Upper lobe of left lung (tissue), 6 donors: ENCODE measurements at regions not wholly inside any gene's neighbourhood (a gene's known extent, or its start where the extent isn't known, plus 50 kb on each side); places are given as distances from the start of the nearest gene placed in this dataset.
"Not testable (repeated sequence)": the region's sequence is repeated elsewhere in the genome, so short reads cannot be mapped to it uniquely, and the experiment has no call there.

ENCODE experiments used
- ATAC-seq, 2 donors: fragments of 200-7000 bp; cut with Tn5 transposase; one replicate each; pipeline ENCODE4 v1.9.1; 2022; ENCODE audit warnings: mild to moderate bottlenecking in 2 of 2, moderate library complexity in 2 of 2; ENCODE audit not compliant: low FRiP score in 2 of 2
- DNase-seq, 2 donors: peaks; one replicate each; pipeline ENCODE4 v3.0.0-alpha.2; 2019 to 2020
- H3K27ac ChIP-seq, 4 donors: fragments of 200-600 bp; sonication (generic); one replicate each; pipeline ENCODE4 v1.5.1; 2016 to 2019
- H3K27me3 ChIP-seq, 4 donors: fragments of 200-600 bp; sonication (generic); one replicate each; pipeline ENCODE4 v1.5.1; 2017 to 2019
- H3K36me3 ChIP-seq, 4 donors: fragments of 200-600 bp; sonication (generic); one replicate each; pipeline ENCODE4 v1.5.1; 2016 to 2019
- H3K4me1 ChIP-seq, 4 donors: fragments of 200-600 bp; sonication (generic); one replicate each; pipeline ENCODE4 v1.5.1; 2018 to 2019
- H3K4me3 ChIP-seq, 4 donors: fragments of 200-600 bp; sonication (generic); one replicate each; pipeline ENCODE4 v1.5.1; 2017 to 2019; ENCODE audit warnings: mild to moderate bottlenecking in 2 of 4, moderate library complexity in 1 of 4
- H3K9me3 ChIP-seq, 4 donors: fragments of 200-600 bp; sonication (generic); one replicate each; pipeline ENCODE4 v1.5.1; 2018 to 2019
- EP300 ChIP-seq, 4 donors: sonication (generic); formaldehyde crosslinking; IDR thresholded peaks; one replicate each; pipeline ENCODE4 v1.5.1; 2017; ENCODE audit warnings: antibody characterized with exemption in 4 of 4, control low read depth in 2 of 4
- POLR2A ChIP-seq, 4 donors: fragments of 450-650 bp; IDR thresholded peaks; one replicate each; pipeline ENCODE4 v1.5.1; 2016 to 2017; ENCODE audit warnings: antibody characterized with exemption in 4 of 4, mild to moderate bottlenecking in 2 of 4
- POLR2AphosphoS5 ChIP-seq, 2 donors: sonication (generic); formaldehyde crosslinking; IDR thresholded peaks; one replicate each; pipeline ENCODE4 v1.5.1; 2017; ENCODE audit warnings: antibody characterized with exemption in 2 of 2
- WGBS, 2 donors: methylation state at CpG; one replicate each; pipeline ENCODE4 v1.1.5; 2017 to 2018; 5-methylcytosine and 5-hydroxymethylcytosine counted together
- TF ChIP-seq, protein P1 (sequence below), 6 experiments: fragments of 450-650 bp in 4 of 6; fragments of 200-600 bp in 2 of 6; sonication (generic) in 2 of 6; IDR thresholded peaks; one replicate each; pipeline ENCODE4 v1.5.1; 2016 to 2019; ENCODE audit warnings: antibody characterized with exemption in 6 of 6
- donor health status: DM: no; HTN: no; CAD: no; lungs with moderate emphysema.
- donor health status: DM: no; HTN: yes; CAD: no; lungs with severe emphysema.

DNA sequence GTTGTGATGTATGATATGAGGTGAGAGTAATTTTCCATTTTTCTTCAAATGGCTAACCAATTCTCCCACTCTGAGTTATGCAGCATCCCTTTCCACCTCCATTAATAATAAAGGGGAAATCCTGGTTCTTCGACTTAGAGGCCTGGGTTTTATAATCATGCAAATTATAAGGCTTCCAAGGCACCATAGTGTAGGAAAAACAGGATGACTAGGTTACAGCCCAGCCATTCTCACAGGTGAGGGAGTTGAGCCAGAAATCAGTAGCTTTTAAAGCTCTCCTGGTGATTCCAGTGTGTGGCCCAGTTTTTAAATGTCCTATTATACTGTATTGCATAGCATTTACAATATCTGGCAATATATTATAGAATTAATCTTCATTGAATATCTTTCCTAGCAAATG lies 203.1 kb downstream of the ARHGEF9 start:
- no peak overlapping the region for H3K4me3 ChIP-seq
- H3K9me3 ChIP-seq = no peaks in the 10 kb centered on the region
- H3K27me3 ChIP-seq = no peaks in the 10 kb centered on the region
- H3K4me1 ChIP-seq = no peaks in the 10 kb centered on the region
- H3K27ac ChIP-seq = no peak overlapping the region
- WGBS, 2 donors = 28 to 50% methylated on average over 1 of the region's 1 CpG
- TF ChIP-seq EP300 (IDR thresholded peaks at IDR 0.05) = no peak
- TF ChIP-seq POLR2AphosphoS5 (IDR thresholded peaks at IDR 0.05) = no peak
- TF ChIP-seq POLR2A (IDR thresholded peaks at IDR 0.05) = no peak
- TF ChIP-seq, protein P1, sequence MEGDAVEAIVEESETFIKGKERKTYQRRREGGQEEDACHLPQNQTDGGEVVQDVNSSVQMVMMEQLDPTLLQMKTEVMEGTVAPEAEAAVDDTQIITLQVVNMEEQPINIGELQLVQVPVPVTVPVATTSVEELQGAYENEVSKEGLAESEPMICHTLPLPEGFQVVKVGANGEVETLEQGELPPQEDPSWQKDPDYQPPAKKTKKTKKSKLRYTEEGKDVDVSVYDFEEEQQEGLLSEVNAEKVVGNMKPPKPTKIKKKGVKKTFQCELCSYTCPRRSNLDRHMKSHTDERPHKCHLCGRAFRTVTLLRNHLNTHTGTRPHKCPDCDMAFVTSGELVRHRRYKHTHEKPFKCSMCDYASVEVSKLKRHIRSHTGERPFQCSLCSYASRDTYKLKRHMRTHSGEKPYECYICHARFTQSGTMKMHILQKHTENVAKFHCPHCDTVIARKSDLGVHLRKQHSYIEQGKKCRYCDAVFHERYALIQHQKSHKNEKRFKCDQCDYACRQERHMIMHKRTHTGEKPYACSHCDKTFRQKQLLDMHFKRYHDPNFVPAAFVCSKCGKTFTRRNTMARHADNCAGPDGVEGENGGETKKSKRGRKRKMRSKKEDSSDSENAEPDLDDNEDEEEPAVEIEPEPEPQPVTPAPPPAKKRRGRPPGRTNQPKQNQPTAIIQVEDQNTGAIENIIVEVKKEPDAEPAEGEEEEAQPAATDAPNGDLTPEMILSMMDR (IDR thresholded peaks at IDR 0.05) = no peak
- DNase-seq (no peak), ATAC-seq (no peak)
- no peaks in the 10 kb centered on the region for H3K36me3 ChIP-seq

DNA sequence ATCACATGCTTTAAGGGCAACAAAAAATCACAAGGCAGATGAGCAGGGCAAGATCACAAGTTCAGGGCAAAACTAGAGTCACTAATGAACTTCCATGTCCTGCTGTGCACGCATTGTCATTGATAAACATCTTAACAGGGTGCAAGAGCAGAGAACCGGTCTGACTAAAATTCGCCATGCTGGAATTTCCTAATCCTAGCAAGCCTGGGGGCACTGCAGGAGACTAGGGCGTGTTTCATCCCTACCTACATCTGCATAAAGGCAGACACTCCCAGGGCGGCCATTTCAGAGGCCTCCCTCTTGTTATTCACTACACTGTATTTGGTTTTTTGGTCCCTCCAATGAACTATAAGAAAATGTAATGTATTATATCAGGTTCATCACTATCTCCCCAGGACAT lies 203.6 kb downstream of the ARHGEF9 start:
- 51 to 95% methylated on average over 2 to 5 of the region's 5 CpGs for WGBS, 2 donors
- no peak overlapping the region for H3K4me3 ChIP-seq
- no peaks in the 10 kb centered on the region for H3K9me3 ChIP-seq
- H3K27me3 ChIP-seq = no peaks in the 10 kb centered on the region
- no peak for TF ChIP-seq EP300 (IDR thresholded peaks at IDR 0.05)
- no peak for TF ChIP-seq POLR2AphosphoS5 (IDR thresholded peaks at IDR 0.05)
- TF ChIP-seq, protein P1 (IDR thresholded peaks at IDR 0.05) = no peak
- TF ChIP-seq POLR2A (IDR thresholded peaks at IDR 0.05) = no peak
- ATAC-seq (no peak), DNase-seq (no peak)
- H3K36me3 ChIP-seq = no peaks in the 10 kb centered on the region
- H3K4me1 ChIP-seq = no peaks in the 10 kb centered on the region
- no peak overlapping the region for H3K27ac ChIP-seq

DNA sequence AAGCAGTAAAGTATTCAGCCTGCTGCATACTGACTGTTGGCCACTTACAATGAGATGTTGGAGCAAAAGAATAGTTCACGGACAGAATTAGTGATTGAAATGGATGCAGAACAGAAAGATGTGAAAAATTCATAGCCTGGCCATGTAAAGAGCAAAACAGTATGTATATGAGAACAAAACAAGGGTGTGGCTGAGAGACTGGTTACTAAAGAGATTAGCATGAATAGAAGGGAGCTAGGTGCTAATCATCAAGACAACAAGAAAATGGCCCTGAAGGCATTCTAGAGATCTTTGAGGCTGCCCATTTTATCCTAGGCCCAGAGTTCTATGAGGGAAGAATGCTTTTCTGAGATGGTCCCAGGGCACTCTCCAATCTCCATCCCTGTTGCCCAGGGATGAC lies 208.5 kb downstream of the ARHGEF9 start:
- Histone ChIP-seq H3K4me1 (no peaks in the 10 kb centered on the region), H3K27me3 (no peaks in the 10 kb centered on the region), H3K4me3 (no peak overlapping the region), H3K27ac (no peak overlapping the region), H3K36me3 (no peaks in the 10 kb centered on the region), H3K9me3 (no peaks in the 10 kb centered on the region)
- DNase-seq = no peak
- no peak for TF ChIP-seq EP300 (IDR thresholded peaks at IDR 0.05)
- no peak for TF ChIP-seq POLR2AphosphoS5 (IDR thresholded peaks at IDR 0.05)
- no peak for TF ChIP-seq POLR2A (IDR thresholded peaks at IDR 0.05)
- TF ChIP-seq, protein P1 (IDR thresholded peaks at IDR 0.05) = no peak
- ATAC-seq = no peak
- WGBS, 2 donors = 65 to 92% methylated on average over 1 of the region's 1 CpG

DNA sequence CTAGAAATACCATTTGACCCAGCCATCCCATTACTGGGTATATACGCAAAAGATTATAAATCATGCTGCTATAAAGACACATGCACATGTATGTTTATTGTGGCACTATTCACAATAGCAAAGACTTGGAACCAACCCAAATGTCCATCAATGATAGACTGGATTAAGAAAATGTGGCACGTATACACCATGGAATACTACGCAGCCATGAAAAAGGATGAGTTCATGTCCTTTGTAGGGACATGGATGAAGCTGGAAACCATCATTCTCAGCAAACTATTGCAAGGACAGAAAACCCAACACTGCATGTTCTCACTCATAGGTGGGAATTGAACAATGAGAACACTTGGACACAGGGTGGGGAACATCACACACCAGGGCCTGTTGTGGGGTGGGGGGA lies 209.3 kb downstream of the ARHGEF9 start:
- WGBS, 2 donors = 83 to 88% methylated on average over 3 of the region's 3 CpGs
- not testable (repeated sequence) for H3K4me1 ChIP-seq, DNase-seq, H3K27ac ChIP-seq, ATAC-seq, H3K27me3 ChIP-seq, H3K36me3 ChIP-seq, H3K9me3 ChIP-seq, H3K4me3 ChIP-seq

DNA sequence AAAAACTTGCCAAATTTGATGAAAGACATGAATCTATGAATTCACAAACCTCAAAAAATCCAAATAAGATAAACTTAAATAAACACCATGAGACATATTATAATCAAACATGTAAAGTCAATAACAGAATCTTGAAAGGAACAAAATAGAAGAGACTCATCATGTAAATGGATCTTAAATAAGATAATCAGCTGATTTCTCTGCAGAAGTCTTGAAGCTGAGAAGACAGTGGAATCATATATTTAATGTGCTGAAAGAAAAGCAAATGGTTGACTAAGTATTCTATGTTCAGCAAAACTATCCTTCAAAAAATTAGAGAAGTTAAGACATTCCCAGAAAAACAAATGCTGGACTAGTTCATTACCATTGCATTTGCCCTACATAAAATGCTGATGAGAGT lies 215.7 kb upstream of the SPIN4 start:
- H3K4me1 ChIP-seq = no peaks in the 10 kb centered on the region
- no peaks in the 10 kb centered on the region for H3K36me3 ChIP-seq

More for the DNA sequence above, 215.7 kb upstream of the SPIN4 start:
- no peaks in the 10 kb centered on the region for H3K9me3 ChIP-seq
- H3K27me3 ChIP-seq = no peaks in the 10 kb centered on the region
- TF ChIP-seq EP300 (IDR thresholded peaks at IDR 0.05) (no peak), POLR2AphosphoS5 (IDR thresholded peaks at IDR 0.05) (no peak), POLR2A (IDR thresholded peaks at IDR 0.05) (no peak)
- TF ChIP-seq, protein P1 (IDR thresholded peaks at IDR 0.05) = no peak
- ATAC-seq (no peak), DNase-seq (no peak)
- no peak overlapping the region for H3K27ac ChIP-seq
- H3K4me3 ChIP-seq = no peak overlapping the region
